Osteocyte (in vitro differentiated cells): ENCODE measurements at regions not wholly inside any gene's neighbourhood (a gene's known extent, or its start where the extent isn't known, plus 50 kb on each side); places are given as distances from the start of the nearest gene placed in this dataset.

Source experiments
- DNase-seq: peaks from one replicate; pipeline ENCODE4 v3.0.0; 2021; ENCODE audit warnings: mixed read lengths; ENCODE audit not compliant: unreplicated experiment; ENCODE audit errors: extremely low spot score
- H3K27ac Mint-ChIP-seq: one replicate; pipeline ENCODE4 v1.8.0; 2021; ENCODE audit warnings: mild to moderate bottlenecking, mixed read lengths; ENCODE audit not compliant: unreplicated experiment
- H3K27me3 Mint-ChIP-seq: one replicate; pipeline ENCODE4 v1.8.0; 2021; ENCODE audit warnings: mixed read lengths; ENCODE audit not compliant: unreplicated experiment
- H3K36me3 Mint-ChIP-seq: one replicate; pipeline ENCODE4 v1.8.0; 2021; ENCODE audit warnings: mixed read lengths; ENCODE audit not compliant: unreplicated experiment
- H3K4me1 Mint-ChIP-seq: one replicate; pipeline ENCODE4 v1.8.0; 2021; ENCODE audit warnings: mixed read lengths; ENCODE audit not compliant: unreplicated experiment
- H3K4me3 Mint-ChIP-seq: one replicate; pipeline ENCODE4 v1.8.0; 2021; ENCODE audit warnings: mild to moderate bottlenecking, moderate library complexity, mixed read lengths; ENCODE audit not compliant: unreplicated experiment
- H3K9me3 Mint-ChIP-seq: one replicate; pipeline ENCODE4 v1.8.0; 2021; ENCODE audit warnings: mixed read lengths; ENCODE audit not compliant: unreplicated experiment
- CTCF ChIP-seq: fragments of 200-600 bp; sonication (generic); IDR thresholded peaks from 2 replicates; pipeline ENCODE4 v1.5.0; 2021; ENCODE audit warnings: antibody characterized with exemption, mild to moderate bottlenecking, moderate library complexity

GRCh38 chr1:60575326-60575977, 501.9 kb upstream of the C1orf87 start:
- H3K27ac Mint-ChIP-seq: no peak overlapping the region
- H3K4me1 Mint-ChIP-seq: peaks cover 38% of the 10 kb centered on the region
- H3K27me3 Mint-ChIP-seq: no peaks in the 10 kb centered on the region
- peaks cover 10% of the 10 kb centered on the region for H3K9me3 Mint-ChIP-seq
- no peaks in the 10 kb centered on the region for H3K36me3 Mint-ChIP-seq
- DNase-seq: no peak
- no peak for TF ChIP-seq CTCF
- H3K4me3 Mint-ChIP-seq: no peak overlapping the region

GRCh38 chr1:60573726-60574409, 500.3 kb upstream of the C1orf87 start:
- H3K27me3 Mint-ChIP-seq: no peaks in the 10 kb centered on the region
- peaks cover 44% of the 10 kb centered on the region for H3K4me1 Mint-ChIP-seq
- no peak for DNase-seq
- H3K36me3 Mint-ChIP-seq: no peaks in the 10 kb centered on the region
- H3K9me3 Mint-ChIP-seq: peaks cover 10% of the 10 kb centered on the region
- H3K27ac Mint-ChIP-seq: peak overlapping the region; percentile 91
- no peak overlapping the region for H3K4me3 Mint-ChIP-seq
- no peak for TF ChIP-seq CTCF

- Mint-ChIP-seq H3K9me3 (peaks cover 15% of the 10 kb centered on the region), H3K27me3 (no peaks in the 10 kb centered on the region), H3K4me3 (no peak overlapping the region), H3K27ac (peak overlapping the region; percentile 91), H3K4me1 (peaks cover 46% of the 10 kb centered on the region), H3K36me3 (no peaks in the 10 kb centered on the region)
- no peak for TF ChIP-seq CTCF
- no peak for DNase-seq
Measured at GRCh38 chr1:60573121-60573520, 499.6 kb upstream of the C1orf87 start.

- peaks cover 46% of the 10 kb centered on the region for H3K4me1 Mint-ChIP-seq
- no peaks in the 10 kb centered on the region for H3K27me3 Mint-ChIP-seq
- no peak for TF ChIP-seq CTCF
- peak overlapping the region; percentile 91 for H3K27ac Mint-ChIP-seq
- DNase-seq: no peak
- H3K36me3 Mint-ChIP-seq: no peaks in the 10 kb centered on the region
- no peak overlapping the region for H3K4me3 Mint-ChIP-seq
- H3K9me3 Mint-ChIP-seq: peaks cover 15% of the 10 kb centered on the region
Measured at GRCh38 chr1:60572378-60572777, 498.8 kb upstream of the C1orf87 start.

GRCh38 chr1:60571811-60572210, 498.2 kb upstream of the C1orf87 start:
- no peak for TF ChIP-seq CTCF
- Mint-ChIP-seq H3K9me3 (peaks cover 15% of the 10 kb centered on the region), H3K4me1 (peaks cover 51% of the 10 kb centered on the region), H3K27me3 (no peaks in the 10 kb centered on the region), H3K27ac (peak overlapping the region; percentile 70), H3K4me3 (no peak overlapping the region), H3K36me3 (no peaks in the 10 kb centered on the region)
- no peak for DNase-seq
